Spleen (tissue), 7 donors: ENCODE measurements at regions not wholly inside any gene's neighbourhood (a gene's known extent, or its start where the extent isn't known, plus 50 kb on each side); places are given as distances from the start of the nearest gene placed in this dataset.

Experiments
- CTCF ChIP-seq, 11 experiments: fragments of 200-600 bp in 7 of 11; fragments of 450-650 bp in 4 of 11; sonication (generic) in 4 of 11; IDR thresholded peaks in 8 of 11; conservative IDR thresholded peaks in 3 of 11; 1 replicate in 7 of 11; 2 replicates in 4 of 11; pipeline versions ENCODE4 v1.4.0 to v1.8.0; 2016 to 2021; ENCODE audit warnings: antibody characterized with exemption in 11 of 11, inconsistent platforms in 4 of 11, mild to moderate bottlenecking in 1 of 11
- POLR2AphosphoS5 ChIP-seq, 3 donors: sonication (generic); formaldehyde crosslinking; IDR thresholded peaks; one replicate each; pipeline ENCODE4 v1.5.1; 2017; ENCODE audit warnings: antibody characterized with exemption in 3 of 3
- donor health status: DM: no; HTN: no; CAD: no; lungs with moderate emphysema.
- donor health status: DM: no; HTN: no; CAD: no.
- donor health status: DM: no; HTN: no; CAD: no.

DNA sequence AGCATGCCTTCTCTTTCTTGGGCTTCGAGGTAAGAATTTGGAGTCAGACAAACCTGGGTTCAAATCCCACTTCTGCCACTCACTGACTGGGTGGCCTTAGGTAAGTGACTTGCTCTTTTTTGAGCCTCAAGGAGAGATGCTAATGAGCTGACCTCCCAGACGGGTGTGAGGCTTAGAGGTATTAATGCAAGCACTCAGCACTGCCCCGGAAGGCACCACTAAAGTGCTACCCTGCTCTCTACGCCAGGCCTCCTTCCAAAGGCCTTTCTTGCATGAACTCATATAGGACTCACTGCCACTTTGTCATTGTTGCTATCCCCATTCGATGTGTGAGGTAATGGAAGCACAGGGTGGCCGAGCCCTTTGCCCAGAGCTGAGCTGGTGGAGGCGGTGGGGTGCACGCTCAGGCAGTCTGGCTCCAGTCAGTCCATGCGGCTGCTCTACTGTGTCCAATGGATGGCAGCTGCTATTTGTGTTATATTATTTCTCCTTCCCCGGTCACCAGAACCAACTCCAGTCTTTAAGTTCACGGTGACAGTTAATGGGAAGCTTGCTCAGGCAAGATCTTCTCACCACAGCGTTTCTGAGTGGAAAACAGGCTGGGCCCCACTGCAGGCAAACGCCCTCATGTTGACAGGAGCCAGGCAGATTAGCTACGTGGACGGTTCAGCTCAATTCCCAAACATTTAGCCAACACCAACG is 55.2 kb upstream of the MLN start:
- TF ChIP-seq POLR2AphosphoS5 (IDR thresholded peaks at IDR 0.05) (no peak), CTCF (IDR thresholded peaks at IDR 0.05 in 8 of 11, conservative IDR thresholded peaks at IDR 0.05 in 3 of 11) (no peak)
